GM20000 (cell line): ENCODE measurements at regions not wholly inside any gene's neighbourhood (a gene's known extent, or its start where the extent isn't known, plus 50 kb on each side); places are given as distances from the start of the nearest gene placed in this dataset.

Source experiments
- DNase-seq: peaks from one replicate; pipeline ENCODE4 v3.0.0; 2012; ENCODE audit warnings: low spot score
- CTCF ChIP-seq: IDR thresholded peaks from 2 replicates; pipeline ENCODE4 v1.5.1; 2012; ENCODE audit warnings: mild to moderate bottlenecking, control low read depth; ENCODE audit errors: extremely low read depth, missing control alignments

GRCh38 chr11:115891581-115891980, 387.4 kb upstream of the CADM1 start:
- no peak for TF ChIP-seq CTCF
- DNase-seq = no peak

- no peak for TF ChIP-seq CTCF
- DNase-seq = no peak
Measured at GRCh38 chr11:115890500-115890899, 386.3 kb upstream of the CADM1 start.

GRCh38 chr11:115889712-115890111, 385.5 kb upstream of the CADM1 start:
- no peak for TF ChIP-seq CTCF

GRCh38 chr11:115887727-115888126, 383.5 kb upstream of the CADM1 start:
- no peak for DNase-seq
- no peak for TF ChIP-seq CTCF

More at GRCh38 chr11:115889712-115890111, 385.5 kb upstream of the CADM1 start:
- DNase-seq = no peak

- no peak for DNase-seq
- TF ChIP-seq CTCF = no peak
Measured at GRCh38 chr11:115887316-115887715, 383.1 kb upstream of the CADM1 start.

- no peak for TF ChIP-seq CTCF
- no peak for DNase-seq
Measured at GRCh38 chr11:115886422-115886733, 382.2 kb upstream of the CADM1 start.

- no peak for DNase-seq
- no peak for TF ChIP-seq CTCF
Measured at GRCh38 chr11:115885535-115886421, 381.6 kb upstream of the CADM1 start.
